ENCODE measurements at regions not wholly inside any gene's neighbourhood (a gene's known extent, or its start where the extent isn't known, plus 50 kb on each side); places are given as distances from the start of the nearest gene placed in this dataset.
"Not testable (repeated sequence)": the region's sequence is repeated elsewhere in the genome, so short reads cannot be mapped to it uniquely, and the experiment has no call there.

DNA sequence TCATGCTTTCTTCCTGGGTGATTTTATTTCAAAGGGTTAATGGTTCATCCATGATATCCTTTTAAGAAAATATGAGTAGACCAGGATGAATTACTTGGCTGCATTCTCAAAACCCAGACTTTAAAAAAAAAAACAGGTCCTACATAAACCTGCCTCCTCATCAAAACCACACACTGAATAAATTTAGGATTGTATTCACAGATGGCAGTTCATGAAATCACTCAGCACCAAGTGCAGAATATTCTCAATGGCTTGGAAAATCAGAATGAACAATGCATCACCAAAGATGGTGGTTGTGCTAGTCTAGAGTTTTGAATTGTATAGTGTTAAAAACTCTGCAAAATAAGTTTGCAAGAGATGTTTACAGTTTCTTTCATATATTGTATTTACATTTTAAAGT lies 145.4 kb upstream of the GRAMD2B start:
- Histone ChIP-seq H3K36me3 (no peaks in the 10 kb centered on the region), H3K27me3 (no peaks in the 10 kb centered on the region), H3K27ac (no peak overlapping the region), H3K4me1 (no peaks in the 10 kb centered on the region), H3K4me3 (no peak overlapping the region), H3K9me3 (no peaks in the 10 kb centered on the region)
- DNase-seq, result no peak
- intact Hi-C loops (cut with DNase I; ENCODE audit: low total_unique reads), result no loop called here
- TF ChIP-seq POLR2A (IDR thresholded peaks at IDR 0.05), result no peak
- TF ChIP-seq, protein P1, sequence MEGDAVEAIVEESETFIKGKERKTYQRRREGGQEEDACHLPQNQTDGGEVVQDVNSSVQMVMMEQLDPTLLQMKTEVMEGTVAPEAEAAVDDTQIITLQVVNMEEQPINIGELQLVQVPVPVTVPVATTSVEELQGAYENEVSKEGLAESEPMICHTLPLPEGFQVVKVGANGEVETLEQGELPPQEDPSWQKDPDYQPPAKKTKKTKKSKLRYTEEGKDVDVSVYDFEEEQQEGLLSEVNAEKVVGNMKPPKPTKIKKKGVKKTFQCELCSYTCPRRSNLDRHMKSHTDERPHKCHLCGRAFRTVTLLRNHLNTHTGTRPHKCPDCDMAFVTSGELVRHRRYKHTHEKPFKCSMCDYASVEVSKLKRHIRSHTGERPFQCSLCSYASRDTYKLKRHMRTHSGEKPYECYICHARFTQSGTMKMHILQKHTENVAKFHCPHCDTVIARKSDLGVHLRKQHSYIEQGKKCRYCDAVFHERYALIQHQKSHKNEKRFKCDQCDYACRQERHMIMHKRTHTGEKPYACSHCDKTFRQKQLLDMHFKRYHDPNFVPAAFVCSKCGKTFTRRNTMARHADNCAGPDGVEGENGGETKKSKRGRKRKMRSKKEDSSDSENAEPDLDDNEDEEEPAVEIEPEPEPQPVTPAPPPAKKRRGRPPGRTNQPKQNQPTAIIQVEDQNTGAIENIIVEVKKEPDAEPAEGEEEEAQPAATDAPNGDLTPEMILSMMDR (IDR thresholded peaks at IDR 0.05), result no peak

DNA sequence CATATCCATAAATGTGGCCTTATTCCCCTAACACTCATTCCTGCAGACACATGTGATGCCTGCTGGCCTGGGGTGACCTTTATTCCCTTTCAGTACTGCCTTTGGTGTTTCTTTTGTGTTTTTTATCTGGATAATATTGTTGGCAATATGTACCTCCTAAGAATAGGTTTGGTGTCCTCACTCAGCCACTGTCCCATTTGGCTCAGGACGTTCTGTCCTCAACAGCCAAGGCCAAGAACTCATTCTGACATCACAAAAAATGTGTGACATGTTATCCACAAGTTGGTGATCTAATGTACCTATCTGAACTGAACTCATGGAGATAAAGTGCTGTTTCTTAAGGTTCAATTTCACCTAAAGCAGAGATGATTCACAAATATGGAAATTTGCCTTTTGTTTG lies 142.9 kb upstream of the GRAMD2B start:
- intact Hi-C loops (cut with DNase I; ENCODE audit: low total_unique reads), result no loop called here
- no peaks in the 10 kb centered on the region for H3K4me1 ChIP-seq
- H3K4me3 ChIP-seq, result no peak overlapping the region
- H3K27me3 ChIP-seq, result no peaks in the 10 kb centered on the region
- DNase-seq, result no peak
- H3K27ac ChIP-seq, result no peak overlapping the region
- H3K36me3 ChIP-seq, result no peaks in the 10 kb centered on the region
- H3K9me3 ChIP-seq, result no peaks in the 10 kb centered on the region
- TF ChIP-seq POLR2A (IDR thresholded peaks at IDR 0.05), result no peak
- TF ChIP-seq, protein P1 (IDR thresholded peaks at IDR 0.05), result no peak

DNA sequence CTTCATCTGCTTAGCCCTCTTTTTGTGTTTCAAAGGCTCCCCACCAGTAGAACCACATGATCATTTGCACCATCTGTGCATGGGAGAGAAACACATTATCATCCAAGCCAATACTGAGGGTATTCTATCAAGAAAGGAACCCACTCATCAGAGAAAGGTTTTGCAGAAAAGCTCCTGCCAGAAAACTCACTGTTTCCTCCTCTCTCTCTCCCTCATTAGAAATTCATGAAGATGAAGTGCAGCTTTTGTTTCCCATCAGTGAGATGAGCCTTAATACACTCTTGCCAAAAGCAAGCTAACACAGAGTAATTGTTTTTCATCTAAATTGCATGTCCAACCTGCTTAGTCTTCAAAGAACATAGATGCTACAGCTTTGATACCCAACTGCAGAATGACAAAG lies 142.4 kb upstream of the GRAMD2B start:
- DNase-seq, result no peak
- TF ChIP-seq, protein P1 (IDR thresholded peaks at IDR 0.05), result no peak
- no peak for TF ChIP-seq POLR2A (IDR thresholded peaks at IDR 0.05)
- Histone ChIP-seq H3K4me1 (no peaks in the 10 kb centered on the region), H3K27ac (no peak overlapping the region), H3K4me3 (no peak overlapping the region), H3K27me3 (no peaks in the 10 kb centered on the region), H3K36me3 (no peaks in the 10 kb centered on the region), H3K9me3 (no peaks in the 10 kb centered on the region)
- intact Hi-C loops (cut with DNase I; ENCODE audit: low total_unique reads), result no loop called here

DNA sequence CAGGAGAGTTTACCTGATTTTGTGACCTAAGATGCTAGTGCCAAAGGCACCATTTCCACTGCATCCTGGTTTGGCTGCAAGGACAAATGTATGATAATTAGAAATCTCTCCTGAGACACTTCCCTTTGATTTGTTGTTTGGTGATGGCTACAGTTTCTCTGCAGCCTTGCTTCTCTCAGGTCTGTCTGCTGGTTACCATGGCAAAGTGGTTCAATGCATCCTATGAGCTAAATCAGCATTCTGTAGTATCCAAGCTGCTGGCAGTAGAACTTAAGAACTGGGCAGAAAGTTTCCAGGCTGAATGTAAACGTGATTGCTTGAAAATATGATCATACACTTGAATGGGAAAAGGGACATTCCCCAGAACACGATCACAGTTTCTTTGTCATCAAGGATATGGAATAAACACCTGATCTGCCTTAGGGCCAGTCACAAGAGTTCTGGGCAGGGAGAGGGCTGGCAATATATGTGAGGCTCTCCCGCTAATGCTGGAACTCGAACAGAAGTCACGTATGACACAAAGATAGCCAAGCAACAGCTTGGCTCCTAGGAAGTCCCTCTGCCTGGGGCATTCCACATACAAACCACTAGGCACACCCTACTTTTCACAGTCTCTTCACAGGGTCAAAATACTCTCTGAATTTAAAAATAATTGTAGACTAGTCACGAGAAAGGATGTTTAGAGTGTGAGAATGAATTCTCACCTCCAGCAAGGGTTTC lies 138.1 kb upstream of the GRAMD2B start:
- intact Hi-C loops (cut with DNase I; ENCODE audit: low total_unique reads), result no loop called here
- Histone ChIP-seq H3K27ac (no peak overlapping the region), H3K27me3 (no peaks in the 10 kb centered on the region), H3K9me3 (no peaks in the 10 kb centered on the region), H3K36me3 (no peaks in the 10 kb centered on the region), H3K4me1 (no peaks in the 10 kb centered on the region), H3K4me3 (no peak overlapping the region)
- TF ChIP-seq, protein P1 (IDR thresholded peaks at IDR 0.05), result no peak
- TF ChIP-seq POLR2A (IDR thresholded peaks at IDR 0.05), result no peak
- no peak for DNase-seq

DNA sequence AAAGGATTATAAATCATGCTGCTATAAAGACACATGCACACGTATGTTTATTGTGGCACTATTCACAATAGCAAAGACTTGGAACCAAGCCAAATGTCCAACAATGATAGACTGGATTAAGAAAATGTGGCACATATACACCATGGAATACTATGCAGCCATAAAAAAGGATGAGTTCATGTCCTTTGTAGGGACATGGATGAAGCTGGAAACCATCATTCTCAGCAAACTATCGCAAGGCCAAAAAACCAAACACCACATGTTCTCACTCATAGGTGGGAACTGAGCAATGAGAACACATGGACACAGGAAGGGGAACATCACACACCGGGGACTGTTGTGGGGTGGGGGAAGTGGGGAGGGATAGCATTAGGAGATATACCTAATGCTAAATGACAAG lies 127.1 kb upstream of the GRAMD2B start:
- H3K27ac ChIP-seq; H3K4me3 ChIP-seq; H3K9me3 ChIP-seq; H3K36me3 ChIP-seq; intact Hi-C loops (cut with DNase I; ENCODE audit: low total_unique reads); H3K4me1 ChIP-seq; H3K27me3 ChIP-seq; DNase-seq: not testable (repeated sequence)

DNA sequence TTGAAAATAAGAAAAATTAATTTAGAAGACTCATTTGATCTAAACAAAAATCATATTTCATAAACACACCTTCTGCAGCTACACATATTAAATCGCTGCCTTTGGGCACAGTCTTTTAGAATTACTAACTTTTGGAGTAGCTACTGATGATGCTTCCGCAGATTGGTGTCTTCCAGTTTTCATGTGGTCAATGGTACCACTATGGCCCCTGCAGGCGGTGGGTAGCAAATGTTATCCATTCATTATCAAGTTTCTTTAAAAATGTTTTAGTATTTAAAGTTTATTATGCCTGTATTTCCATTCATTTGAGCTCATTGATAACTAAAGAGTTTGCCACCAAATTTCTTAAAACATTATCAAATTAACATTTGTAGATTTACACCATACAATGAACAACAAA lies 122.9 kb upstream of the GRAMD2B start:
- no peaks in the 10 kb centered on the region for H3K27me3 ChIP-seq
- no peak for TF ChIP-seq POLR2A (IDR thresholded peaks at IDR 0.05)
- TF ChIP-seq, protein P1 (IDR thresholded peaks at IDR 0.05), result no peak
- intact Hi-C loops (cut with DNase I; ENCODE audit: low total_unique reads), result no loop called here

More for the DNA sequence above, 122.9 kb upstream of the GRAMD2B start:
- Histone ChIP-seq H3K4me3 (no peak overlapping the region), H3K4me1 (no peaks in the 10 kb centered on the region), H3K9me3 (no peaks in the 10 kb centered on the region), H3K36me3 (no peaks in the 10 kb centered on the region), H3K27ac (no peak overlapping the region)
- DNase-seq, result no peak
